ENCODE measurements at regions not wholly inside any gene's neighbourhood (a gene's known extent, or its start where the extent isn't known, plus 50 kb on each side); places are given as distances from the start of the nearest gene placed in this dataset.

DNA sequence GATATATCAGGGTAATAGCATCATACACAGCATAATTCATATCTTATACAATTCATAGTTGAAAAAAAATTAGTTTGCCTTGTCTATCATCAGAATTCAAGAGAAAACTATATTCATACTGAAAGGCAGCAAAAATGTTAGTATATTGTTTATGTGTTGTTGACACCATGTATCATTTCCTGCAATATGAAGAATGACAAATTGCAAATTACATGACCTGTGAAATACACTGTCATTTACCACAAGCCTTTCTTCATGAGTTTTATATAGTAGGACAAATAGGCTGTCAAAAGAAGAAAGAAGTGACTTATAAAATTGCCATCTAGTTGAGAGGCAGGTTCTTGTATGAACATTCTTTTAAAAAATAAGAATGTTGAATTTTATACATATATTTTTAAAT is 1136.3 kb upstream of the CDH9 start:
- H3K79me2 ChIP-seq (ENCODE audit: control insufficient read depth, insufficient read depth, low read length): no peaks in the 10 kb centered on the region

GRCh38 chr5:28165096-28165495 is 1126.7 kb upstream of the CDH9 start:
- no peak overlapping the region for H3K9ac ChIP-seq (ENCODE audit: insufficient read depth, low read length)
- peak; percentile 37 to 42 for DNase-seq (ENCODE audit: low read depth in 2 of 2)
- H3K27me3 ChIP-seq (ENCODE audit: control insufficient read depth, insufficient read depth, low read length): no peaks in the 10 kb centered on the region
- H4K20me1 ChIP-seq (ENCODE audit: control insufficient read depth, extremely low read depth, insufficient read depth, low read length): no peaks in the 10 kb centered on the region
- no peak overlapping the region for H3K27ac ChIP-seq (ENCODE audit: insufficient read depth, low read length)
- no peaks in the 10 kb centered on the region for H3K36me3 ChIP-seq (ENCODE audit: control insufficient read depth, insufficient read depth, low read length)
- H3K4me1 ChIP-seq (ENCODE audit: control insufficient read depth, extremely low read depth, insufficient read depth, low read length): no peaks in the 10 kb centered on the region
- no peak overlapping the region for H3K4me2 ChIP-seq (ENCODE audit: extremely low read depth, insufficient read depth, low read length)
- H3K79me2 ChIP-seq (ENCODE audit: control insufficient read depth, insufficient read depth, low read length): no peaks in the 10 kb centered on the region
- H3K4me3 ChIP-seq (replicated peaks in 1 of 4; ENCODE audit: control extremely low read depth in 1 of 4, insufficient read depth in 1 of 4, low read depth in 3 of 4, low read length in 4 of 4): no peak overlapping the region
- H3K9me3 ChIP-seq (ENCODE audit: control insufficient read depth, insufficient read depth, low read depth, low read length): no peaks in the 10 kb centered on the region
- no peak for TF ChIP-seq EZH2 (IDR thresholded peaks at IDR 0.05; ENCODE audit: low read length, missing control alignments)
- no peak for TF ChIP-seq CTCF (conservative IDR thresholded peaks at IDR 0.05 in 1 of 2, IDR thresholded peaks at IDR 0.05 in 1 of 2; ENCODE audit: low read depth in 1 of 2, low read length in 2 of 2)
- H2AFZ ChIP-seq (ENCODE audit: low read length): no peak overlapping the region

More for the DNA sequence above, 1136.3 kb upstream of the CDH9 start:
- no peaks in the 10 kb centered on the region for H3K9me3 ChIP-seq (ENCODE audit: control insufficient read depth, insufficient read depth, low read depth, low read length)
- H3K27me3 ChIP-seq (ENCODE audit: control insufficient read depth, insufficient read depth, low read length): no peaks in the 10 kb centered on the region
- H3K4me2 ChIP-seq (ENCODE audit: extremely low read depth, insufficient read depth, low read length): no peak overlapping the region
- H3K9ac ChIP-seq (ENCODE audit: insufficient read depth, low read length): no peak overlapping the region
- DNase-seq (ENCODE audit: low read depth in 2 of 2): no peak
- no peaks in the 10 kb centered on the region for H3K4me1 ChIP-seq (ENCODE audit: control insufficient read depth, extremely low read depth, insufficient read depth, low read length)
- H4K20me1 ChIP-seq (ENCODE audit: control insufficient read depth, extremely low read depth, insufficient read depth, low read length): no peaks in the 10 kb centered on the region
- H3K36me3 ChIP-seq (ENCODE audit: control insufficient read depth, insufficient read depth, low read length): no peaks in the 10 kb centered on the region
- H3K27ac ChIP-seq (ENCODE audit: insufficient read depth, low read length): no peak overlapping the region
- no peak overlapping the region for H2AFZ ChIP-seq (ENCODE audit: low read length)
- TF ChIP-seq EZH2 (IDR thresholded peaks at IDR 0.05; ENCODE audit: low read length, missing control alignments) (no peak), CTCF (conservative IDR thresholded peaks at IDR 0.05 in 1 of 2, IDR thresholded peaks at IDR 0.05 in 1 of 2; ENCODE audit: low read depth in 1 of 2, low read length in 2 of 2) (no peak)
- H3K4me3 ChIP-seq (replicated peaks in 1 of 4; ENCODE audit: control extremely low read depth in 1 of 4, insufficient read depth in 1 of 4, low read depth in 3 of 4, low read length in 4 of 4): no peak overlapping the region

DNA sequence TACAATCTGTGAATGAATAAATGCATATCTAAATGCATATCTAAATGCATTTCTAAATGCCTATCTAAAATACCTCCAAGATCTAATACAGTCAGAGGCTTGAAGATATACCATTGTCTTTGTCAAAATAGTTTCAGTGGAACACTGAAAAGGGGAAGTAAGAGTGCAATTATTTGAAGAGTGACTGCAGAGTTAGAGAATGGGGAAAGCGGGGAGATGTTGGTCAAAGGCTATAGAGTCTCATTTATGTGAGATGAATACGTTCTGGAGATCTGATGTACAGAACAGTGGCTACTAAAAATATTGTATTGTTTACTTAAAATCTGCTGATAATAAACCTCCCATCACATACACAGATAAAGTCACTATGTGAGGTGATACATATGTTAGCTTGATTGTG is 1126.2 kb upstream of the CDH9 start:
- Histone ChIP-seq H3K36me3 (ENCODE audit: control insufficient read depth, insufficient read depth, low read length) (no peaks in the 10 kb centered on the region), H3K4me1 (ENCODE audit: control insufficient read depth, extremely low read depth, insufficient read depth, low read length) (no peaks in the 10 kb centered on the region), H3K9ac (ENCODE audit: insufficient read depth, low read length) (no peak overlapping the region), H3K79me2 (ENCODE audit: control insufficient read depth, insufficient read depth, low read length) (no peaks in the 10 kb centered on the region), H4K20me1 (ENCODE audit: control insufficient read depth, extremely low read depth, insufficient read depth, low read length) (no peaks in the 10 kb centered on the region), H3K4me3 (replicated peaks in 1 of 4; ENCODE audit: control extremely low read depth in 1 of 4, insufficient read depth in 1 of 4, low read depth in 3 of 4, low read length in 4 of 4) (no peak overlapping the region), H3K4me2 (ENCODE audit: extremely low read depth, insufficient read depth, low read length) (no peak overlapping the region), H2AFZ (ENCODE audit: low read length) (no peak overlapping the region), H3K9me3 (ENCODE audit: control insufficient read depth, insufficient read depth, low read depth, low read length) (no peaks in the 10 kb centered on the region), H3K27me3 (ENCODE audit: control insufficient read depth, insufficient read depth, low read length) (no peaks in the 10 kb centered on the region), H3K27ac (ENCODE audit: insufficient read depth, low read length) (no peak overlapping the region)
- TF ChIP-seq EZH2 (IDR thresholded peaks at IDR 0.05; ENCODE audit: low read length, missing control alignments): no peak
- no peak for TF ChIP-seq CTCF (conservative IDR thresholded peaks at IDR 0.05 in 1 of 2, IDR thresholded peaks at IDR 0.05 in 1 of 2; ENCODE audit: low read depth in 1 of 2, low read length in 2 of 2)
- no peak for DNase-seq (ENCODE audit: low read depth in 2 of 2)

Data from fibroblast of lung (primary cell).